GM12878 (cell line): ENCODE measurements at regions not wholly inside any gene's neighbourhood (a gene's known extent, or its start where the extent isn't known, plus 50 kb on each side); places are given as distances from the start of the nearest gene placed in this dataset.

Experiments
- ATAC-seq: fragments of 200-7000 bp; cut with Tn5 transposase; 3 replicates; pipeline ENCODE4 v1.9.1; 2020; ENCODE audit warnings: mild to moderate bottlenecking, moderate library complexity
- BruUV-seq: library from RNA; stranded (reverse); fragments of 400-500 nt; replicated peaks from 2 replicates; lab custom pipeline; 2021; lab: Mats Ljungman, UMichigan
- CTCF ChIA-PET: fragments of 300-600 bp; sonication (Branson Sonifier 250); formaldehyde crosslinking; extraction: SDS; loops from one replicate; lab custom pipeline; 2021; ENCODE audit warnings: inconsistent platforms; lab: Yijun Ruan, JAX
- POLR2A ChIA-PET: fragments of 350-600 bp; formaldehyde crosslinking; extraction: SDS; loops from one replicate; lab custom pipeline; 2021; ENCODE audit warnings: inconsistent platforms; lab: Charles Lee
- RAD21 ChIA-PET: fragments of 300-600 bp; sonication (Branson Sonifier 250); formaldehyde crosslinking; loops from one replicate; lab custom pipeline; 2023; ENCODE audit warnings: antibody characterized with exemption; ENCODE audit not compliant: unreplicated experiment; lab: Charles Lee
- SMC1A ChIA-PET: fragments of 300-600 bp; sonication (Branson Sonifier 250); formaldehyde crosslinking; loops from one replicate; lab custom pipeline; 2023; ENCODE audit not compliant: unreplicated experiment, uncharacterized antibody; lab: Charles Lee
- DNase-seq: peaks from one replicate; pipeline ENCODE4 v3.0.0-alpha.2; 2011; ENCODE audit warnings: low read depth, low spot score
- FAIRE-seq: peaks from 3 replicates; lab custom pipeline; 2011; peaks lifted over from hg19 to GRCh38; lab: Jason Lieb, UNC
- H2AFZ ChIP-seq: 2 replicates; pipeline ENCODE4 v1.6.0; 2011; ENCODE audit warnings: low read depth, low read length, control low read depth; ENCODE audit not compliant: control insufficient read depth
- H3K27ac ChIP-seq: 2 replicates; pipeline ENCODE4 v1.5.1; 2011; ENCODE audit warnings: control low read depth; ENCODE audit not compliant: control insufficient read depth, insufficient read depth
- H3K27me3 ChIP-seq, 2 experiments: replicated peaks in 1 of 2; 2 replicates each; pipeline versions ENCODE4 v1.6.0 to v1.6.1; 2011; ENCODE audit warnings: low read length in 1 of 2; ENCODE audit not compliant: control insufficient read depth in 2 of 2, insufficient read depth in 2 of 2
- H3K36me3 ChIP-seq, 2 experiments: 2 replicates each; pipeline ENCODE4 v1.5.1; 2011; ENCODE audit warnings: low read length in 1 of 2; ENCODE audit not compliant: control insufficient read depth in 2 of 2, insufficient read depth in 2 of 2
- H3K4me1 ChIP-seq: 2 replicates; pipeline ENCODE4 v1.6.1; 2011; ENCODE audit warnings: mild to moderate bottlenecking, low read length, moderate library complexity, mixed read lengths; ENCODE audit not compliant: control insufficient read depth, insufficient read depth
- H3K4me2 ChIP-seq: 2 replicates; pipeline ENCODE4 v1.6.0; 2011; ENCODE audit warnings: control low read depth; ENCODE audit not compliant: control insufficient read depth, insufficient read depth
- H3K4me3 ChIP-seq: fragments of 200-600 bp; sonication (generic); 2 replicates; pipeline ENCODE4 v1.5.1; 2016
- H3K79me2 ChIP-seq: 2 replicates; pipeline ENCODE4 v1.6.0; 2011; ENCODE audit warnings: low read length; ENCODE audit not compliant: control insufficient read depth, insufficient read depth
- H3K9ac ChIP-seq: 2 replicates; pipeline ENCODE4 v1.8.0; 2011; ENCODE audit warnings: low read length, control low read depth, mixed read lengths; ENCODE audit not compliant: control insufficient read depth, insufficient read depth
- H3K9me3 ChIP-seq: replicated peaks from 3 replicates; pipeline ENCODE4 v1.5.1; 2011; ENCODE audit warnings: mild to moderate bottlenecking, low read length; ENCODE audit not compliant: control insufficient read depth, insufficient read depth
- H4K20me1 ChIP-seq: 2 replicates; pipeline ENCODE4 v1.6.0; 2011; ENCODE audit not compliant: control insufficient read depth, insufficient read depth
- BHLHE40 ChIP-seq, 2 experiments: fragments of 450-650 bp in 1 of 2; IDR thresholded peaks; 2 replicates each; pipeline ENCODE4 v1.6.1; 2011 to 2017; ENCODE audit warnings: low read depth in 2 of 2, borderline replicate concordance in 1 of 2, improper control_type of control experiment in 1 of 2, low read length in 1 of 2, mild to moderate bottlenecking in 1 of 2
- CHD1 ChIP-seq: IDR thresholded peaks from 2 replicates; pipeline ENCODE4 v1.6.1; 2012; ENCODE audit warnings: low read depth, low read length, improper control_type of control experiment
- E4F1 ChIP-seq: fragments of 450-650 bp; IDR thresholded peaks from 2 replicates; pipeline ENCODE4 v1.6.1; 2018; ENCODE audit warnings: borderline replicate concordance, mild to moderate bottlenecking; ENCODE audit not compliant: partially characterized antibody
- MTA3 ChIP-seq: IDR thresholded peaks from 2 replicates; pipeline ENCODE4 v1.6.1; 2012; ENCODE audit warnings: low read length, inconsistent platforms, borderline replicate concordance
- MYB ChIP-seq: fragments of 150-350 bp; IDR thresholded peaks from 2 replicates; pipeline ENCODE4 v1.6.1; 2014; ENCODE audit warnings: mild to moderate bottlenecking, low read depth, low read length, borderline replicate concordance
- NR2C1 ChIP-seq: fragments of 450-650 bp; IDR thresholded peaks from 2 replicates; pipeline ENCODE4 v1.6.1; 2017; ENCODE audit warnings: antibody characterized with exemption, mild to moderate bottlenecking, moderate library complexity
- SREBF2 ChIP-seq: IDR thresholded peaks from 2 replicates; pipeline ENCODE4 v1.6.1; 2012; ENCODE audit warnings: mild to moderate bottlenecking, low read length
- ZSCAN29 ChIP-seq: fragments of 450-650 bp; IDR thresholded peaks from 2 replicates; pipeline ENCODE4 v1.6.1; 2017; ENCODE audit warnings: mild to moderate bottlenecking, moderate library complexity
- WGBS: methylation state at CpG from one replicate; pipeline ENCODE4 v1.1.6; 2016; ENCODE audit warnings: low lambda C conversion rate; ENCODE audit not compliant: insufficient replicate concordance, insufficient coverage; ENCODE audit errors: missing lambda C conversion rate; 5-methylcytosine and 5-hydroxymethylcytosine counted together
- in situ Hi-C: fragments of 300-500 bp; cut with MboI; formaldehyde crosslinking; loops from 9 replicates; pipeline ENCODE4 v1.14.3; 2018; ENCODE audit warnings: mixed read lengths
- intact Hi-C: fragments of 100-400 bp; cut with micrococcal nuclease; formaldehyde crosslinking; loops from one replicate; pipeline ENCODE4 v1.14.2; 2022; ENCODE audit not compliant: unreplicated experiment
- TF ChIP-seq, protein P1 (sequence below): fragments of 450-650 bp; conservative IDR thresholded peaks from 2 replicates; pipeline ENCODE4 v1.6.1; 2017; ENCODE audit warnings: mild to moderate bottlenecking, moderate library complexity
- TF ChIP-seq, protein P2 (sequence below): IDR thresholded peaks from 2 replicates; pipeline ENCODE4 v1.6.1; 2011; ENCODE audit warnings: mild to moderate bottlenecking, low read depth, low read length, moderate library complexity; ENCODE audit not compliant: insufficient replicate concordance

DNA sequence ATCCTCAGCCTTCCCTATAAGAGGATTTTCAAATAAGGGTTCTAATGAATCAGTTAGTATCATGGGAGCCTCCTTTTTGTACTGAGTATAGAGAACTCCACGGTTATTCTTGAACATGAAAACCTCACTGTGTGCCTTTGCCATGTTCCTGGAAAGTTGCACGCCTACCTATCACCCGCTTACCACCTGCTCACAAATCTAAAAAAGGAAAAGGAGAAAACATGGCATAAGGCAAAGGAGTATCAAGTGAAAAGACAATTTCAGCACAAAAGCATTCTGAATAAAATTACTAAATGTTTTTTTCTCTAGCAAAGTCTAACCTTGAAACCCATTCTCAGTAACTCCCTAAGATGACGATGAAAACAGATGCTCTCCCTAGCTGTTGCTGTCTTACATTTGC is 511.8 kb upstream of the API5 start:
- Histone ChIP-seq H3K9ac (no peak overlapping the region), H3K27me3 (no peaks in the 10 kb centered on the region), H2AFZ (no peak overlapping the region), H3K79me2 (no peaks in the 10 kb centered on the region), H4K20me1 (no peaks in the 10 kb centered on the region), H3K9me3 (no peaks in the 10 kb centered on the region; the same call in 2 of the 3 replicates), H3K4me3 (no peak overlapping the region), H3K36me3 (no peaks in the 10 kb centered on the region), H3K4me2 (no peak overlapping the region), H3K27ac (no peak overlapping the region), H3K4me1 (no peaks in the 10 kb centered on the region)
- no TSS peak for BruUV-seq
- FAIRE-seq, result no peak
- ChIA-PET SMC1A (interaction anchor here (1.1 to 1.8 kb wide), 5 partner anchors 24 to 42 kb away, joined by 3 to 5 read pairs (median 4); no protein-coding TSS in a partner anchor), RAD21 (interaction anchor here (1.6 kb wide), 1 partner anchor 40 kb away, joined by 4 read pairs; no protein-coding TSS in a partner anchor), CTCF (no interaction called here), POLR2A (no interaction called here)
- in situ Hi-C loops, result no loop called here
- no peak for DNase-seq
- TF ChIP-seq ZSCAN29, result no peak
- TF ChIP-seq, protein P1, sequence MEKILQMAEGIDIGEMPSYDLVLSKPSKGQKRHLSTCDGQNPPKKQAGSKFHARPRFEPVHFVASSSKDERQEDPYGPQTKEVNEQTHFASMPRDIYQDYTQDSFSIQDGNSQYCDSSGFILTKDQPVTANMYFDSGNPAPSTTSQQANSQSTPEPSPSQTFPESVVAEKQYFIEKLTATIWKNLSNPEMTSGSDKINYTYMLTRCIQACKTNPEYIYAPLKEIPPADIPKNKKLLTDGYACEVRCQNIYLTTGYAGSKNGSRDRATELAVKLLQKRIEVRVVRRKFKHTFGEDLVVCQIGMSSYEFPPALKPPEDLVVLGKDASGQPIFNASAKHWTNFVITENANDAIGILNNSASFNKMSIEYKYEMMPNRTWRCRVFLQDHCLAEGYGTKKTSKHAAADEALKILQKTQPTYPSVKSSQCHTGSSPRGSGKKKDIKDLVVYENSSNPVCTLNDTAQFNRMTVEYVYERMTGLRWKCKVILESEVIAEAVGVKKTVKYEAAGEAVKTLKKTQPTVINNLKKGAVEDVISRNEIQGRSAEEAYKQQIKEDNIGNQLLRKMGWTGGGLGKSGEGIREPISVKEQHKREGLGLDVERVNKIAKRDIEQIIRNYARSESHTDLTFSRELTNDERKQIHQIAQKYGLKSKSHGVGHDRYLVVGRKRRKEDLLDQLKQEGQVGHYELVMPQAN, result no peak
- TF ChIP-seq CHD1, result no peak
- no peak for TF ChIP-seq MYB
- TF ChIP-seq NR2C1, result no peak
- TF ChIP-seq, protein P2, sequence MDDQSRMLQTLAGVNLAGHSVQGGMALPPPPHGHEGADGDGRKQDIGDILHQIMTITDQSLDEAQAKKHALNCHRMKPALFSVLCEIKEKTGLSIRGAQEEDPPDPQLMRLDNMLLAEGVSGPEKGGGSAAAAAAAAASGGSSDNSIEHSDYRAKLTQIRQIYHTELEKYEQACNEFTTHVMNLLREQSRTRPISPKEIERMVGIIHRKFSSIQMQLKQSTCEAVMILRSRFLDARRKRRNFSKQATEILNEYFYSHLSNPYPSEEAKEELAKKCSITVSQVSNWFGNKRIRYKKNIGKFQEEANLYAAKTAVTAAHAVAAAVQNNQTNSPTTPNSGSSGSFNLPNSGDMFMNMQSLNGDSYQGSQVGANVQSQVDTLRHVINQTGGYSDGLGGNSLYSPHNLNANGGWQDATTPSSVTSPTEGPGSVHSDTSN, result no peak
- no peak for TF ChIP-seq SREBF2
- TF ChIP-seq MTA3, result no peak
- no peak for TF ChIP-seq E4F1
- TF ChIP-seq BHLHE40 (IDR thresholded peaks at IDR 0.05; ENCODE audit: borderline replicate concordance in 1 of 2, low read depth in 2 of 2, low read length in 1 of 2), result no peak
- no peak for ATAC-seq
- intact Hi-C loops, result no loop called here
- WGBS, result 38% methylated on average over 4 of the region's 4 CpGs
